Epithelial cell of esophagus (primary cell): ENCODE measurements at regions not wholly inside any gene's neighbourhood (a gene's known extent, or its start where the extent isn't known, plus 50 kb on each side); places are given as distances from the start of the nearest gene placed in this dataset.

Experiments
- DNase-seq: peaks from one replicate; pipeline ENCODE4 v3.0.0; 2010; ENCODE audit warnings: low read depth
- H3K4me3 ChIP-seq: 2 replicates; pipeline ENCODE4 v1.5.1; 2011; ENCODE audit warnings: mild to moderate bottlenecking, low read length, control low read depth
- CTCF ChIP-seq: IDR thresholded peaks from 2 replicates; pipeline ENCODE4 v1.5.1; 2011; ENCODE audit warnings: low read depth, mild to moderate bottlenecking, low read length, control low read depth, inconsistent platforms; ENCODE audit not compliant: insufficient read depth; ENCODE audit errors: missing control alignments

- H3K4me3 ChIP-seq, result no peak overlapping the region
- TF ChIP-seq CTCF, result no peak
- DNase-seq, result peak; percentile 9
Measured at GRCh38 chr7:115145512-115145911, 223.6 kb downstream of the MDFIC start.

GRCh38 chr7:115137816-115138215 lies 215.9 kb downstream of the MDFIC start:
- TF ChIP-seq CTCF, result no peak
- no peak overlapping the region for H3K4me3 ChIP-seq
- no peak for DNase-seq

- TF ChIP-seq CTCF, result no peak
- H3K4me3 ChIP-seq, result no peak overlapping the region
- DNase-seq, result peak; percentile 36
Measured at GRCh38 chr7:115136796-115137443, 215.0 kb downstream of the MDFIC start.

GRCh38 chr7:115135769-115136410 lies 214.0 kb downstream of the MDFIC start:
- no peak for TF ChIP-seq CTCF
- peak; percentile 9 for DNase-seq
- H3K4me3 ChIP-seq, result no peak overlapping the region

- H3K4me3 ChIP-seq, result no peak overlapping the region
Measured at GRCh38 chr7:115135146-115135545, 213.3 kb downstream of the MDFIC start.

GRCh38 chr7:115133248-115133647 lies 211.4 kb downstream of the MDFIC start:
- DNase-seq, result no peak
- TF ChIP-seq CTCF, result no peak
- no peak overlapping the region for H3K4me3 ChIP-seq

More at GRCh38 chr7:115135146-115135545, 213.3 kb downstream of the MDFIC start:
- TF ChIP-seq CTCF, result no peak
- no peak for DNase-seq

GRCh38 chr7:115132096-115132495 lies 210.2 kb downstream of the MDFIC start:
- H3K4me3 ChIP-seq, result no peak overlapping the region
- DNase-seq, result peak; percentile 47
- TF ChIP-seq CTCF, result no peak
